ENCODE measurements at regions not wholly inside any gene's neighbourhood (a gene's known extent, or its start where the extent isn't known, plus 50 kb on each side); places are given as distances from the start of the nearest gene placed in this dataset.
"Not testable (repeated sequence)": the region's sequence is repeated elsewhere in the genome, so short reads cannot be mapped to it uniquely, and the experiment has no call there.

DNA sequence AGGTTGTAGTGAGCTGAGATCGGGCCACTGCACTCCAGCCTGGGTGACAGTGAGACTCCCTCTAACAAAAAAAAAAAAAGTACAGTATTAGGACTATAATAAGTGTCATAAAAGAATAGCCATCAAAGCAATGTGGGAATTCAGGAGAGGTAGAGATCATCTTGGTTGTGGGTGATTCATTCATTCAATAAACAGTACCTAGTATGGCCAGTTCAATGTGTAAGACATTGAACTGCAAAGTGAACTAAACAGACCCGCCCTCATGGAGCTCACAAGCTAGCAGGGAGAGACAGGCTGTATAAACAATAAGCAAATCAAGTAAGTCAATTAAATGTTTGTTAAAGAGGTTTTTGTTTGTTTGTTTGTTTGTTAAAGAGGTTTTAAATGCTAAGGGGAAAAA is 146.1 kb upstream of the RANBP3L start:
- Histone ChIP-seq H3K9ac (ENCODE audit: low read depth, low read length) (no peak overlapping the region), H3K4me3 (ENCODE audit: low read length) (no peak overlapping the region), H3K9me3 (ENCODE audit: insufficient read depth, low read depth, low read length) (no peaks in the 10 kb centered on the region), H3K27ac (ENCODE audit: low read depth, low read length) (no peak overlapping the region), H3K36me3 (ENCODE audit: insufficient read depth, low read length) (no peaks in the 10 kb centered on the region), H3K4me1 (ENCODE audit: insufficient read depth, low read length) (0 out of 2 replicates have a peak, but pooled peaks cover 7% of the 10 kb centered on the region), H3K27me3 (ENCODE audit: insufficient read depth, low read length) (no peaks in the 10 kb centered on the region)
- 93% methylated on average over 2 of the region's 2 CpGs for WGBS

DNA sequence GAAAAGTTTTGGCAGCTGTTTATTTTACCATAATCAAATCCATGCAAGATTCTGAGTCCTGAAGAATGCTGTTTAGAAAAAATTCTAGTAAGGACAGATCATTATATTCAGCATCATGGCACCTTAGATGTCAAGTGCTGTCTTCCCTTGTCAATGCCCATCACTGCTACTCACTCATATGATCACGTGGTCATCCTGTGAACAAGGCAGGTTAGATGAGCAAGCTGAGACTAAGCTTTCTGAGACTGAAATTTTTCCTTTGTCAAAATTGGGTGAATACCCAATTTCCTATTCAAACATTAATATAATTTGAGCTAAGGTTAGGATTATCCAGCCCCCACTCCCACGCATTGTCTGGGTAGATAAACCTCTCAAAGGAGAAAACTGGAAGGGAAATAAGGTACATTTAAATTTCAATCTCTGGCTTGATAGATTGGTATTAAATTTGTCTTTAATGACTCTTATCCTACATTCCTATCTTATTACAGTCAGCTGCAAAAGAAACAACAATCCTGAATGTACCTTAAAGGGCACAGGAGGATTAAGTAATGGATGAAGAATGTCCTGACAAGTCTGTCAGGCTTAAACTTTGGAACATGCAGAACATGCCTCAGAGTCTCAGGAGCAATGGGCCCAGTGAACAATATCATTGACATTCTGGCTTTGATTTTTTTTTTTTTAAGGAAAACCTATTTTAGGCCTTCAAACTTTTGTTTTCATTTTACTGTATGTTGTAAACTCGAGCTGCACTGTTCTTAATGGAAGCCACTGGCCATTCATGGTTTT is 148.7 kb upstream of the RANBP3L start:
- no peaks in the 10 kb centered on the region for H3K27me3 ChIP-seq (ENCODE audit: insufficient read depth, low read length)
- 96% methylated on average over 3 of the region's 3 CpGs for WGBS

DNA sequence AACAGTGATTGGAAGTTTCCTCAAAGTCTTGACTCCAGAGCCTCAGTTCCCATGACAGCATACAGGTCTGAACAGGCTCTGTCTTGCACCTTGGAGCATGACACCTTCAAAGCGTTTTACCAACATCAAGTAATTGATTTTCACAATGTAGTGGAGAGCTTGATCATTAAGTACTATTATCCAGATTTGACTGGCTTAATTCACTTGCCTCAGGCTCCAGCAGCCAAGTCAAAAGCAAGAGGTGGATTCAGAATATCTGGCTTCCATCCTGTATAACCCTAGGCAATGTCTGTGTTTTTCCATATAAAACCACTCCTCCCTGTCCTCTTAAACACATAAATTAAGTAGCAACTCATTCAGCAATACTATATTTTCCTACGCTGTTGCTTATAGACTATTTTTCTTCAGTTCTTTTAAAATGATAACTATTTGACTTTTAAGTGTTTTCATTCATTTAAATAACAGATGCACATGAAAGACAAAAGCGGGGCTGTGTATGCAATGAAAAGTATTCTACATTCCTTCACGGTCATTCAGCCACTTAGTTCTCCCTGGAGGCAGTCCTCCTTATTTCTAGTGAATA is 150.8 kb upstream of the RANBP3L start:
- Histone ChIP-seq H3K4me3 (ENCODE audit: low read length) (no peak overlapping the region), H3K9me3 (ENCODE audit: insufficient read depth, low read depth, low read length) (no peaks in the 10 kb centered on the region), H3K27ac (ENCODE audit: low read depth, low read length) (no peak overlapping the region), H3K36me3 (ENCODE audit: insufficient read depth, low read length) (no peaks in the 10 kb centered on the region), H3K9ac (ENCODE audit: low read depth, low read length) (no peak overlapping the region), H3K4me1 (ENCODE audit: insufficient read depth, low read length) (0 out of 2 replicates have a peak, but pooled peaks cover 9% of the 10 kb centered on the region), H3K27me3 (ENCODE audit: insufficient read depth, low read length) (no peaks in the 10 kb centered on the region)
- WGBS = 68% methylated on average over 4 of the region's 4 CpGs

More for the DNA sequence above, 148.7 kb upstream of the RANBP3L start:
- 0 out of 2 replicates have a peak, but pooled peaks cover 9% of the 10 kb centered on the region for H3K4me1 ChIP-seq (ENCODE audit: insufficient read depth, low read length)
- H3K27ac ChIP-seq (ENCODE audit: low read depth, low read length) = no peak overlapping the region
- no peaks in the 10 kb centered on the region for H3K36me3 ChIP-seq (ENCODE audit: insufficient read depth, low read length)
- H3K4me3 ChIP-seq (ENCODE audit: low read length) = no peak overlapping the region
- no peak overlapping the region for H3K9ac ChIP-seq (ENCODE audit: low read depth, low read length)
- H3K9me3 ChIP-seq (ENCODE audit: insufficient read depth, low read depth, low read length) = no peaks in the 10 kb centered on the region

DNA sequence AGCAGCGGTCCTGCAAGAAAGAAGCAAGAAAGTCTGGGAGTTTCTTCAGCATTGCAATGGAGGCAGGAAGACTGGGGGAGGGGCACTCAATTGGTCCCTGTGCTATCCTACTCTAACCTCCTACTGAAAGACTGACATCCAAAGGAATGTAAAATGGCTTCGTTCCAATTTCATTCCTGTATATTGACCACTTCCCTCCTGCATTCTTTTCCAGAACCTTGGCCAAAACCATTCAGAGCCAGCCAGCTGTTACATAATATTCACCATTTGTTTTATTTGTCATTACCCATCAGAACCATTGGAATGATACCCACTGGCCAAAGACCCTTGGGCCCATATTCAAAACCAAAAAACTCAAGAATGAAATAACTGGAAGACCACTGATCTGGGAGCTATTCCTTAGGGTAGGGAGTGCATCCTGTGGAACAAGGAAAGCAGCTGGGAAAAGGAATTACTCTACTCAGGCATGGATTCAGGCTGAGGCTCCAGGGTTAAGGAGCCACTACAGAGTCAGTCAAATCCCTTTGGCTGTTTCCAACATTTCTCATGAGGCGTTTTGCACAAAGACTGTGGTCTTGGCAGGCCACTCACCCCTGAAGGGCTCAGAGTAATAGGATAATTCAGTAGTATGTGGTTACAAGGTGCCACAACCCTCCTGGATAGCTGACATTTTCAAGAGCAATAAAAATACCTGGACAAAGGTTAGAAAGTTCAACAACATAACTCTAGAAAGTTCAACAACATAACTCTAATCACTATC is 148.7 kb upstream of the SLC1A3 start:
- 92% methylated on average over 3 of the region's 3 CpGs for WGBS
- Histone ChIP-seq H3K4me3 (ENCODE audit: low read length) (no peak overlapping the region), H3K9ac (ENCODE audit: low read depth, low read length) (no peak overlapping the region)

DNA sequence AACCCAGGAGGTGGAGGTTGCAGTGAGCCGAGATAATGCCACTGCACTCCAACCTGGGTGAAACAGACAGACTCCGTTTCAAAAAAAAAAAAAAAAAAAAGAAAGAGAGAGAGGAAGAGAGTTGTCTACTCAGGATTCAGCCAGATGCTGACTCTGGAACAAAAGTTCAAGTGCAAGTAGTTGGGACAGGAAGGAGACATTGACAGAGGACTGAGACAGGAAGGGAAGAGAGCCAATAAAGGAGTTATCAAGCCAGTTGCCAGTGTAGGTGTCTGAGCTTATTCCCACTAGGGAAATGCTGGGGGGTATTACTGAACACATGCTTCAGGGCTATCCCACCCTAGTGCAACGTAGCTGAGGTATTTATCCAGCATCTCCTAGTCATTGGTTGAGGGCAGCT is 147.7 kb upstream of the SLC1A3 start:
- H3K9ac ChIP-seq (ENCODE audit: low read depth, low read length) = no peak overlapping the region
- H3K27ac ChIP-seq (ENCODE audit: low read depth, low read length) = no peak overlapping the region
- H3K4me1 ChIP-seq (ENCODE audit: insufficient read depth, low read length) = no peaks in the 10 kb centered on the region
- H3K9me3 ChIP-seq (ENCODE audit: insufficient read depth, low read depth, low read length) = no peaks in the 10 kb centered on the region
- H3K36me3 ChIP-seq (ENCODE audit: insufficient read depth, low read length) = no peaks in the 10 kb centered on the region
- WGBS = 95% methylated on average over 3 of the region's 3 CpGs
- no peaks in the 10 kb centered on the region for H3K27me3 ChIP-seq (ENCODE audit: insufficient read depth, low read length)
- H3K4me3 ChIP-seq (ENCODE audit: low read length) = no peak overlapping the region

More for the DNA sequence above, 148.7 kb upstream of the SLC1A3 start:
- Histone ChIP-seq H3K9me3 (ENCODE audit: insufficient read depth, low read depth, low read length) (no peaks in the 10 kb centered on the region), H3K4me1 (ENCODE audit: insufficient read depth, low read length) (0 out of 2 replicates have a peak, but pooled peaks cover 2% of the 10 kb centered on the region), H3K27me3 (ENCODE audit: insufficient read depth, low read length) (no peaks in the 10 kb centered on the region), H3K27ac (ENCODE audit: low read depth, low read length) (no peak overlapping the region), H3K36me3 (ENCODE audit: insufficient read depth, low read length) (no peaks in the 10 kb centered on the region)

DNA sequence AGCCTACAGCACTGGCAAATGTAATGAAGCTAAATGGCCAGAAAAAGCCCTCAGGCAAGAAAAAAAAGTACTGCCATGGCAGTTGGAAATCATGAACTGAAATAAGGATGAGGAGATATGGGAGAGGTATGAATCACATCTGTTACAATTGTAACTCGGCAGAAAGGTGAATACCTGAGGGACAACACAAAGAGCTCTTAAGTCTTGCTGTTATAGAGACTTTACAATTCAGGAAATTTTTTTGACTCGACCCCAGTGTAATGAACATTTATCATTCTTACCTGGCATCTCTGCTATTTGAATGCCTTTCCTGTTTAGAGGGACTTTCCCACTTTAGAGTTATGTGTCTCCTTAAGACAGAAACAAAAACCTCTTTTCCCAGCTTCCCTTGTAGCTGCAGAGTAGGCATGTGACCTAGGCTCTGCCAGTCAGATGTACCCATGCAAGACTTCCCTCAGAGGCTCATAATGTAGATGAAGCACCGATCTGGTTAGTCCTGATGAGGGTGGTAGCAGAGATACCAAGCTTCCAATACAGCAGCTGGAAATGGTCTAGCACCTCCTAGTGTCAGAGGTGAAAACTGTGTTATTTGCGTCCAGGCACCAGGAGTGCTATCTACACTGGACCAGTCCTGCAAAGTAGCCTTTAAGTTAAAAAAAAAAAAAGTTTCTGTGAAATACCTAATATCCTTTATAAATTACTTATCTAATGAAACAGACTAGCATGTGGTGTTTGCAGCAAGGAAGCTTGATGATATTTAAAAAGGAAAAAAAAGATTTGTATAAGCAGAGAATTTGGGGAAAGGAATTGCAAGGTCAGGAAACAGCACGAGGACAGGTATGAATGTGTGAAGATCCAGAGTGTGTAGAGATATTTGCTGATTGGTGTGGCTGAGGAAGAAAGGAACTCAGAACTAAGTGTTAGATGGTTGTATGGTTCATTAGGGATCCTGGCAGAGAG is 146.9 kb upstream of the SLC1A3 start:
- Histone ChIP-seq H3K4me3 (ENCODE audit: low read length) (no peak overlapping the region), H3K27me3 (ENCODE audit: insufficient read depth, low read length) (no peaks in the 10 kb centered on the region), H3K9me3 (ENCODE audit: insufficient read depth, low read depth, low read length) (0 out of 2 replicates have a peak, but pooled peaks cover 3% of the 10 kb centered on the region), H3K27ac (ENCODE audit: low read depth, low read length) (no peak overlapping the region), H3K4me1 (ENCODE audit: insufficient read depth, low read length) (no peaks in the 10 kb centered on the region), H3K36me3 (ENCODE audit: insufficient read depth, low read length) (no peaks in the 10 kb centered on the region), H3K9ac (ENCODE audit: low read depth, low read length) (no peak overlapping the region)
- WGBS = 74% methylated on average over 5 of the region's 5 CpGs

DNA sequence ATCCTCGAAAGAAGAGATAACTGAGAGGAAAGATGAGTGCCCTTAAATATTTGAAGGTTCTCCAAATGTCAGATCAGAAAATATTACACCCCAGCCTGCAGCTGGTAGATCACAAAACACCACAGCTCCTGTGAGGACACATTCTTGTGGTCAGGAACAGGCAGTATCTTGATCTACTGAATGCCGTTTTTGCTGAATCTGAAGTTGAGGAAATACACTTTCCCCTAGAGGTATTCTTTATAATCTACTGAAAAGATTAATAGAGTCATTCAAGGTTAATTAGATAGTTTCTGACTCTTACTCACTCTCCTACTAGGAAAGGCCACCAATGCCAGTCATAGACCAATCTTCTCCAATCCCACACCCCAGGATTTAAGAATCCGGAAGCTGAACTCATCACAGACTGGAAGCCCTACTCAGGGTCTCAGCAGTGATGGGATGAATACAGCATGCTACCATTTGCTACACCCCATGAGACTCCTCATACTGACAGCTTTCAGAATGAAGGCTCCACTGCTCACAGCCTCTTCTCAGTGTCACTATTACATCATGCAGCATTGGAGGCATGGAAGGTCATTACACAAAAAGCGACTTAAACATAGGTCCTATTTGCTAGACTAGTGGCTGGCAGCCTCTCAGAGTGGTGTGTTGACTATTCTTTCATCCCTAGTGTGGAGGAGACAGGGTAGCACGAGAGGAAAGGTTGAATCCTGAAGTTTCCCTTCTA is 143.9 kb upstream of the SLC1A3 start:
- Histone ChIP-seq H3K27me3 (ENCODE audit: insufficient read depth, low read length) (no peaks in the 10 kb centered on the region), H3K27ac (ENCODE audit: low read depth, low read length) (no peak overlapping the region)
- WGBS = 91% methylated on average over 5 of the region's 5 CpGs

DNA sequence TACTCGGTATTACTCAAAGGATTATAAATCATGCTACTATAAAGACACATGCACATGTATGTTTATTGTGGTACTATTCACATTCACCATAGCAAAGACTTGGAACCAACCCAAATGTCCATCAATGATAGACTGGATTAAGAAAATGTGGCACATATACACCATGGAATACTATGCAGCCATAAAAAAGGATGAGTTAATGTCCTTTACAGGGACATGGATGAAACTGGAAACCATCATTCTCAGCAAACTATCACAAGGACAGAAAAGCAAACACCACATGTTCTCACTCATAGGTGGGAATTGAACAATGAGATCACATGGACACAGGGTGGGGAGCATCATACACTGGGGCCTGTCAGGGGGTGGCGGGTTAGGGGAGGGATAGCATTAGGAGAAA is 130.5 kb upstream of the SLC1A3 start:
- not testable (repeated sequence) for H3K4me1 ChIP-seq (ENCODE audit: insufficient read depth, low read length); H3K9ac ChIP-seq (ENCODE audit: low read depth, low read length); H3K27me3 ChIP-seq (ENCODE audit: insufficient read depth, low read length); H3K27ac ChIP-seq (ENCODE audit: low read depth, low read length); H3K36me3 ChIP-seq (ENCODE audit: insufficient read depth, low read length); H3K4me3 ChIP-seq (ENCODE audit: low read length); H3K9me3 ChIP-seq (ENCODE audit: insufficient read depth, low read depth, low read length)
- WGBS = 97% methylated on average over 2 of the region's 2 CpGs

More for the DNA sequence above, 143.9 kb upstream of the SLC1A3 start:
- 0 out of 2 replicates have a peak, but pooled peaks cover 3% of the 10 kb centered on the region for H3K9me3 ChIP-seq (ENCODE audit: insufficient read depth, low read depth, low read length)
- no peak overlapping the region for H3K4me3 ChIP-seq (ENCODE audit: low read length)
- H3K36me3 ChIP-seq (ENCODE audit: insufficient read depth, low read length) = no peaks in the 10 kb centered on the region
- H3K4me1 ChIP-seq (ENCODE audit: insufficient read depth, low read length) = no peaks in the 10 kb centered on the region
- H3K9ac ChIP-seq (ENCODE audit: low read depth, low read length) = no peak overlapping the region

DNA sequence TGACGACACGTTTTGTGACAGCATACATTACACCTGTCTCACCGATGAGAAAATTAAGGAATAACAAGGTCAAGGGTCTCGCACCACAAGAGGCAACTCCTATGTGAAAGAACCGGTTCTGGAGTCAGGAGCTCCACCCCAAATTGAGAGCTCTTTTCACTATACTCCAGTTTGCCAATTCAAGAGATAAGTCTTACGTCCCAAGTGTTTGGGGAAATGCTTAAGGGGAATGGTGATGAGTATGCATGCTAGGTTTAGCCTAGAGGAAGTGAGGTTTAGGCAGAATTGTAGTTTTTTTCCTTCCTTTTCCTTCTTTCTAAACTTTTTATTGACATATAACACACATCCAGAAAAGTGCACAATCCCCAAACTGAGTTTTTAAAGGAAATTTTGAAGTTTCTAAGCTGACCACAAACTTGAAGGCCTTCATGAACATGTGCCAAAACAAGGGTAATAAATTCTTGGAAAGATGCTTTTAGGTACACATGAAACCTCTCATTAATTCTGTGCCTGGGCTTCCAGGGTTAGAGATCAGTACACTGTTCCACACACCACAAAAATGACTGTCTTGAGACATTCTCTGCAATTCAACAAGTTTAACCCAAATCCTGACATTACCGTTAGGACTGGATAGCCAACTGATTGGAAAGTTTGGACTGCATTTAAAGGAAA is 127.6 kb upstream of the SLC1A3 start:
- 93% methylated on average over 6 of the region's 7 CpGs for WGBS
- Histone ChIP-seq H3K27me3 (ENCODE audit: insufficient read depth, low read length) (no peaks in the 10 kb centered on the region), H3K36me3 (ENCODE audit: insufficient read depth, low read length) (no peaks in the 10 kb centered on the region), H3K27ac (ENCODE audit: low read depth, low read length) (no peak overlapping the region), H3K9ac (ENCODE audit: low read depth, low read length) (no peak overlapping the region), H3K4me3 (ENCODE audit: low read length) (no peak overlapping the region), H3K9me3 (ENCODE audit: insufficient read depth, low read depth, low read length) (no peaks in the 10 kb centered on the region), H3K4me1 (ENCODE audit: insufficient read depth, low read length) (no peaks in the 10 kb centered on the region)

Measured in HUES64 (cell line).